ENCODE measurements at regions not wholly inside any gene's neighbourhood (a gene's known extent, or its start where the extent isn't known, plus 50 kb on each side); places are given as distances from the start of the nearest gene placed in this dataset.

DNA sequence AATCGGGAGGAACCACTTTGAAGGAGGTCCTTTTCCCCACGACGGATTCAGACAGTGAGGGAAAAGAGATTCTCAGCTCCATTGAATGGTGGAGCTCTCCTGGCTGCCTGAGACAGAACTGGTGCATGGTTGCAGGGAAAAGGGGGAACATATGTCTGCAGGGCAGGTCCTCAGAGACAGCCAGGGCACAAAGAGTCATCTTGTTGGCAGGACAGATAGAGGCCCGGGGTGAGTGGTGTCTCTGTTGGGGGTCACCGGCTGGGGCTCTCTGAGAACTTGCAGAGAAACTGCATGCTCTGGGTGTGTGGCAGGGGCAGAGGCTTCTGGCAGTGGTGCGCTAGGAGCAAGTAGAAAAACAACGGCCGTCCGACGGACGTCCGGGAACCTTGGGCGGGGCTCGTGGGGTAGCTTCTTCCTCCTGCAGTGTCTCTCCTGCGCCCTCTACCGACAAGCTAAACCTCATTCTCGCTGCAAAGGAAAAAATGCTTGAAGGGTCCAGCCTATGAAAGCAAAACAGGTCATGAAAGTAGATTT lies 94.3 kb downstream of the CDCA7 start (continued):
- TF ChIP-seq SP1 (IDR thresholded peaks at IDR 0.05; ENCODE audit: low read depth, low read length), result 0 out of 2 replicates have a peak, but pooled peaks have one; percentile 26
- TF ChIP-seq NRF1 (IDR thresholded peaks at IDR 0.05; ENCODE audit: low read depth, low read length), result no peak
- no peak for TF ChIP-seq SP2 (IDR thresholded peaks at IDR 0.05; ENCODE audit: low read length)
- TF ChIP-seq RXRA (IDR thresholded peaks at IDR 0.05; ENCODE audit: insufficient read depth, low read depth, low read length), result no peak
- no peak for TF ChIP-seq SIN3A (conservative IDR thresholded peaks at IDR 0.05 in 1 of 2, IDR thresholded peaks at IDR 0.05 in 1 of 2; ENCODE audit: low read depth in 1 of 2, low read length in 2 of 2)
- no peak for TF ChIP-seq SIRT6 (IDR thresholded peaks at IDR 0.05; ENCODE audit: low read length)
- no peak for TF ChIP-seq CBX5 (IDR thresholded peaks at IDR 0.05; ENCODE audit: low read depth, low read length)
